ENCODE measurements at regions not wholly inside any gene's neighbourhood (a gene's known extent, or its start where the extent isn't known, plus 50 kb on each side); places are given as distances from the start of the nearest gene placed in this dataset.

DNA sequence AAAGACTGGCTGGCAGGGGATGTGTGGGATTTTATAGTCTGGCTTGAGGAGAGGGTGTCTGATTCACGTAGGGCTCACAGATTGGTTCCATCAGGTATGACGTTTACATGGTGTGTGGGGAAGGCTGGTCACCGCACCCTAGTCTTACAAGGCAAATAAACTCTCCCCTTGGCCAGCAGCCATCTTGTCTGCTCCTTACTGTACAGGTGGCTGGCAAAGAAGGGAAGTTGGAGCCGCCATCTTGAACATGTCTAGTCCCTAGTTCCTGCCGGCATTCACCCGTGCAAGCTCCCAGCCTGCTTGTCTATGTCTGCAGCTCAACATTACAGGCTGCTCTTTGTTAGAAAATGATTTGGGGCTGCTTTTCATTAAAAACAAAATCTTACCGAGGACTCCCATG lies 97.6 kb downstream of the RAMP3 start:
- Histone ChIP-seq H3K27me3 (replicated peaks in 1 of 2; ENCODE audit: control insufficient read depth in 2 of 2, insufficient read depth in 2 of 2, low read length in 1 of 2) (no peaks in the 10 kb centered on the region), H3K4me3 (no peak overlapping the region), H3K9ac (ENCODE audit: control insufficient read depth, insufficient read depth, low read length) (no peak overlapping the region), H3K4me2 (ENCODE audit: control insufficient read depth, insufficient read depth) (no peak overlapping the region), H3K79me2 (ENCODE audit: control insufficient read depth, insufficient read depth, low read length) (no peaks in the 10 kb centered on the region), H3K27ac (ENCODE audit: control insufficient read depth, insufficient read depth) (no peak overlapping the region), H2AFZ (ENCODE audit: control insufficient read depth, low read depth, low read length) (no peak overlapping the region), H3K9me3 (replicated peaks; ENCODE audit: control insufficient read depth, insufficient read depth, low read length) (no peaks in the 10 kb centered on the region), H3K4me1 (ENCODE audit: control insufficient read depth, insufficient read depth, low read length) (peaks cover 7% of the 10 kb centered on the region), H4K20me1 (ENCODE audit: control insufficient read depth, insufficient read depth) (no peaks in the 10 kb centered on the region; the same call in 1 of the 2 replicates), H3K36me3 (ENCODE audit: control insufficient read depth in 2 of 2, insufficient read depth in 2 of 2, low read length in 1 of 2) (no peaks in the 10 kb centered on the region)
- ChIA-PET CTCF (interaction anchor here (0.7 kb wide), 1 partner anchor 302 kb away, joined by 3 read pairs; no protein-coding TSS in a partner anchor), SMC1A (ENCODE audit: uncharacterized antibody, unreplicated experiment) (no interaction called here), POLR2A (interaction anchor here (1.4 kb wide), 1 partner anchor 13 kb away, joined by 3 read pairs; no protein-coding TSS in a partner anchor), RAD21 (ENCODE audit: unreplicated experiment) (no interaction called here)
- 58% methylated on average over 7 of the region's 7 CpGs for WGBS (ENCODE audit: insufficient coverage, insufficient replicate concordance, low lambda C conversion rate, missing lambda C conversion rate)
- ATAC-seq (no peak), FAIRE-seq (no peak), DNase-seq (ENCODE audit: low read depth, low spot score) (no peak)
- intact Hi-C loops (cut with micrococcal nuclease; ENCODE audit: unreplicated experiment), result no loop called here
- TF ChIP-seq RB1 (IDR thresholded peaks at IDR 0.05; ENCODE audit: borderline replicate concordance) (no peak), NR2F1 (conservative IDR thresholded peaks at IDR 0.05) (no peak), SPI1 (IDR thresholded peaks at IDR 0.05; ENCODE audit: borderline replicate concordance, insufficient read depth, low read depth, low read length) (no peak)
- TF ChIP-seq, protein P1, sequence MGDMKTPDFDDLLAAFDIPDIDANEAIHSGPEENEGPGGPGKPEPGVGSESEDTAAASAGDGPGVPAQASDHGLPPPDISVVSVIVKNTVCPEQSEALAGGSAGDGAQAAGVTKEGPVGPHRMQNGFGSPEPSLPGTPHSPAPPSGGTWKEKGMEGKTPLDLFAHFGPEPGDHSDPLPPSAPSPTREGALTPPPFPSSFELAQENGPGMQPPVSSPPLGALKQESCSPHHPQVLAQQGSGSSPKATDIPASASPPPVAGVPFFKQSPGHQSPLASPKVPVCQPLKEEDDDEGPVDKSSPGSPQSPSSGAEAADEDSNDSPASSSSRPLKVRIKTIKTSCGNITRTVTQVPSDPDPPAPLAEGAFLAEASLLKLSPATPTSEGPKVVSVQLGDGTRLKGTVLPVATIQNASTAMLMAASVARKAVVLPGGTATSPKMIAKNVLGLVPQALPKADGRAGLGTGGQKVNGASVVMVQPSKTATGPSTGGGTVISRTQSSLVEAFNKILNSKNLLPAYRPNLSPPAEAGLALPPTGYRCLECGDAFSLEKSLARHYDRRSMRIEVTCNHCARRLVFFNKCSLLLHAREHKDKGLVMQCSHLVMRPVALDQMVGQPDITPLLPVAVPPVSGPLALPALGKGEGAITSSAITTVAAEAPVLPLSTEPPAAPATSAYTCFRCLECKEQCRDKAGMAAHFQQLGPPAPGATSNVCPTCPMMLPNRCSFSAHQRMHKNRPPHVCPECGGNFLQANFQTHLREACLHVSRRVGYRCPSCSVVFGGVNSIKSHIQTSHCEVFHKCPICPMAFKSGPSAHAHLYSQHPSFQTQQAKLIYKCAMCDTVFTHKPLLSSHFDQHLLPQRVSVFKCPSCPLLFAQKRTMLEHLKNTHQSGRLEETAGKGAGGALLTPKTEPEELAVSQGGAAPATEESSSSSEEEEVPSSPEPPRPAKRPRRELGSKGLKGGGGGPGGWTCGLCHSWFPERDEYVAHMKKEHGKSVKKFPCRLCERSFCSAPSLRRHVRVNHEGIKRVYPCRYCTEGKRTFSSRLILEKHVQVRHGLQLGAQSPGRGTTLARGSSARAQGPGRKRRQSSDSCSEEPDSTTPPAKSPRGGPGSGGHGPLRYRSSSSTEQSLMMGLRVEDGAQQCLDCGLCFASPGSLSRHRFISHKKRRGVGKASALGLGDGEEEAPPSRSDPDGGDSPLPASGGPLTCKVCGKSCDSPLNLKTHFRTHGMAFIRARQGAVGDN (IDR thresholded peaks at IDR 0.05), result no peak
- no TSS peak for BruUV-seq (replicated peaks)
- in situ Hi-C loops (cut with MboI), result no loop called here

Measured in GM12878 (cell line).